ENCODE measurements at regions not wholly inside any gene's neighbourhood (a gene's known extent, or its start where the extent isn't known, plus 50 kb on each side); places are given as distances from the start of the nearest gene placed in this dataset.
"Not testable (repeated sequence)": the region's sequence is repeated elsewhere in the genome, so short reads cannot be mapped to it uniquely, and the experiment has no call there.

GRCh38 chr13:42373048-42373812 is 101.3 kb downstream of the AKAP11 start:
- peak in 1 of 2 experiments; percentile 41 for DNase-seq

GRCh38 chr13:42375663-42376062 is 103.7 kb downstream of the AKAP11 start:
- DNase-seq = no peak

DNA sequence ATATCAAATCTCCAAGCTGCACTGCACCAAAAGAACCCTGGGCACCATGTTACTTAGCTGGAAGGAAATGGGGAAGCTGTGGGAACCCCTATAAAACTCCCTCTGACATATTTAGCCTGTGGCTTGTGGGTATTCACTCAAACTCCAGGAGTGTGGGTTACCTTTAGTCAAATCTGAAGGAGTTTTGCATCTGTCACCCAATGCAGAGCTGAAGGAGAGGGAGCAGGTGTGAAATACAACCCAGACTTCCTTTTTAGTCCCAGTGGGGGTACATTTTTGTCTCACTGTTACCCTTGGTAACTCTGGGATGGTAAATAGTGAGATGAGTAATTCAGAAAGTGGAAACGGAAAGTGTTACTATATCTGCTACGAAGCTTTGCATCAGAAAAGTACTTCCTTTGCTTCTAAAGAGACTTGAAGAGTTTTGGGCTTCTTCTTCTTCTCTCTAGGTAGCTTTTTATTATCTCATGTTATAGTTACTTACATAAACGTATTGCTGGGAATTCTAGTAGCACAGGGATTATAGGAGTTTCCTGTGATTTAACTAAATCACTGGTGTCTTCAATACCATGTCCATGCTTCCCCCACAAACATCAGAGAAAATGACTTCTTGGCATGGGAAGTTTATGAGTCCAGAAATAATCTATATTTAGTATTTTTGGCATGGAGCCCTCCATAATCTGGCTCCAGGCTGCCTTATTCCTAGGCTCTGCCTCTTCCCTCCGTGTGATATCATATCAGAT is 105.9 kb downstream of the AKAP11 start:
- DNase-seq = no peak

DNA sequence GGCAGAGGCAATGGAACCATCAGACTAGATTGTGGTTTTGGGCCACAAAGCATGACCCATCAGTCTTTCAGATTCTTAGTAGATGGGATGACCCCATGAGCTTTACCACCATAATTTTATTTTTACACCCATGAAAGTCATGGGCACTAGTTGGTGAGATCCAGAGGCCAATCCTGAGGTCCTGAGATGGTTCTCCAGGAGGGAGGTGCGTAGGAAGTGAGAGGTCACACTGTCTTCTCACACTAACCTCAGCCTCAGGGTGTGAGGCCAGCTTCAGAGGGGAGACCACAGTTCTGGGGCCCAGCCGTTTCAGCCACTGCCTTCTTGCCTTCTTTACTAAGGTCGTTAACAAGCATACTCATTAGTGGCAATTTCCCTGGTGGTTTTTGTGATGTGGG is 106.4 kb downstream of the AKAP11 start:
- DNase-seq = peak in 1 of 2 experiments; percentile 47

DNA sequence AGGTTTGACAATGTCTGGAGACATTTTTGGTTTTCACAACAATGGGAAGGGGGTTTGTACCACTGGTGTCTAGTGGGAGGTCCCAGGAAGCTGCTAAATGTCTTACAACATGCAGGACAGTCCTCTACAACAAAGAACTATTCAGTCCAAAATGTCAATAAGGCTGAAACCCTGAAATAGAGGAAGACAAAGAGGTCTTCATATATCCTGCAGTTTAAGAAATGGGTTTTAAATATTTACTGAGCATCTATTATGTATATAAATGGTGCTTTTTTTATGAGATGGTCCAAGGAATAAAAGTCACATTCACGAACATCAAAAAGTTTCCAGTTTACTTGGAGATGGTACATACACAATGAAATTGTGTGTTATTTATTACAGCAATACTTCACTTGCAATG is 107.3 kb downstream of the AKAP11 start:
- DNase-seq = no peak

- DNase-seq = no peak
These were observed 108.6 kb downstream of the AKAP11 start for GRCh38 chr13:42380420-42381164.

DNA sequence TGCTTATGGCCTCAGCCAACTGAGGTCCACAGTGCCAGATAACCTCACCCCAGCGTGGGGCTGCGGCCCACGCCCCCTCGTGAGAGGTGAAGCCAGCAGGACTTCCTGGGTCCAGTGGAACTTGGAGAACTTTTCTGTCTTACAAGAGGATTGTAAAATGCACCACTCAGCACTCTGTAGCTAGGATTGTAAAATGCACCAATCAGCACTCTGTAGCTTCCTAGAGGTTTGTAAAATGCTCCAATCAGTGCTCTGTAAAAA is 109.1 kb downstream of the AKAP11 start:
- no peak for DNase-seq

- DNase-seq = not testable (repeated sequence)
These were observed 109.5 kb downstream of the AKAP11 start for GRCh38 chr13:42381426-42381825.

GRCh38 chr13:42383025-42383424 is 111.1 kb downstream of the AKAP11 start:
- no peak for DNase-seq

GRCh38 chr13:42384265-42384664 is 112.3 kb downstream of the AKAP11 start:
- no peak for DNase-seq

GRCh38 chr13:42388326-42388725 is 116.4 kb downstream of the AKAP11 start:
- no peak for DNase-seq

GRCh38 chr13:42389041-42389440 is 117.1 kb downstream of the AKAP11 start:
- DNase-seq = no peak

DNA sequence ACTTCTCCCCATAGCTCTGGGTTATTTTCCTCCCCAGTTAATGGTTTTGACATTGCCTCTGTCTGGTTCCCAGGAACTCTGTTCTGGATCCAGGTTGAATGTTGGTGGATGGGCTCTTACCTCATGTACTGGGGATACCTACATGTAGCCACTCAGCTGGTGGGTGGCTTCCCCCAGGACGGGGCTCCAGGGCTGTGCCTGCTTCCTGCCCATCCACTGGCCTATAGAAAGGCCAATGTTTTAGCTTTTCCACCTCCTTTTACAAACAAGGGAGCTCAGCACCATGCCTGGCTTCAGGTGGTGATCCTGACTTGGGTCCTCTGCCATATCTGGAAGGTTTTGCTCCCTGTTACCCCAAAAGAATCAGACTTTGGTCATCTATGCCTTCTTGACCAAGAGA is 120.2 kb downstream of the AKAP11 start:
- no peak for DNase-seq

DNA sequence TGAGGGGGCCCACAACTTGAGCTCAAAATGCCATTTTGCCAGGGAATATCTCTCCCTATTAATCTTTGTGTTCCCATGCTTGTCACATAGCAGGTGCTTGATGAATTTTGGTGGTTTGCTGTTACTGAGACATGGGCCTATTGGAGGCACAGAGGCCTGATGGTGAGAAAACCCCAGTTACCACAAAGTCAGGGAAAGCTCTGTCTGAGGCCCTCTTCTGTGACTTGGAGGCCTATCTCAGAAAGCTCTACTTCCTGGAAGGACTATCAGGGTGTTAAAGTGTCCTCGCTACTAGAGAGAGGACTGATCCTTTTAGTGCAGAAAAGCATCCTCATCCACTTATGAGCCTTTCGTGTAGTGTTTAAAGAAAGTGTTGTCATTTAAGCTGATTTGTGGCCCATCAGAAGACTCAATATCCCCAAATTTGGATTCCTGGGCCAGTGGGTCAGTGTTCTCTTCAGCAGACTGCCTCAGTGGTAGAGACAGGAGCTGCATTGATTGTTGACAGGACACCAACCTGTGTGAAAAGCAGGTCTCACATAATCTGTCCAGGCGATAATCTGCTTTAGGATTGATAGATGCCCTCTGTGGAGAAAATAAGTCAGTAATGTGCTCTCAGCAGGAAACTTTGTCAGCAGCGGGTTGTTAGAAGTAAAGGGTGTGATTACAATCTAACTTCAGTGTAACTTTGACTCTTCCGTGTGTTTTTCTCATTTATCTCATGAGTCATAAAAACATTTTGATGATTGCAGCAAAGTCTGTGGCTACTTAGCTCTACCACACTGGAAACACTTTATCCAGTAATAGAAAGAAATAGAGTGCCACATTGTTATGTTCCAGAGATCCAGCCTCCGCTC is 121.0 kb downstream of the AKAP11 start:
- DNase-seq = peak in 1 of 2 experiments; percentile 45

DNA sequence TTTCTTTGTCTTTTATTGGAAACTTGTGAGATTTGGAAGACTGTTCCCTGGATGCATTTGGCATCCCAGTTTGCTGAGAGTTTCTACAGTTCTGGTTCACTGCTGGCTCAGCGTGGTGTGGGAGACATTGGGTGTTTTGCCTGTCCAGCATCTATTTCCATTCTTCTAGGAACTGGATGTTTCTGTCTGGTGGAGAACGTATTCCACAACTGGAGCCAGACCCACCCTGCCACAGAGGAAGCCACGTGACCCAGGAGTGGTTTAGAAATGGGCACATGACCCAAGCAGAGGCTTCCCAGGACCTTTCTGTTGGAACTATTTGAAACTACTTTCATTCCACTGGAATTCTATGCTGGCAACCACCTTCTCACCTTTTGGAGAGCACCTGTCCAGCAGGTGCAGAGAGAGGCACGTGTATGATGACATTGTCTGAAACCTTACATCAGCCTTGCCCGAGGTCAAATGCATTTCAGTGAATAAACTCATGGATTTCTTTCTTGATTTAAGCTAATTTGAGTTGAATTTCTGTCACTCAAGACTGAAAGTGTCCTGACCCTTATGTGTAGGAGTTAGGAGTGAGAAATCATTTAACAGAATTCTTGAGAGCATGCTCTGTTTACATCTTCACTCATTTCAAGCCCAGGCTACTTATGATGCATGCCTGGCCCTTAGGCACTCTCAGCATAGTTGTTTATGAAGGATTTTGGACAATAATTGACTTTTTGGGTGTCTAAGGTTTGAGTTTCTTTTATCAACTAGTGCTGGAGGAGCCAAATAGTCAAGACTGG is 121.8 kb downstream of the AKAP11 start:
- no peak for DNase-seq

DNA sequence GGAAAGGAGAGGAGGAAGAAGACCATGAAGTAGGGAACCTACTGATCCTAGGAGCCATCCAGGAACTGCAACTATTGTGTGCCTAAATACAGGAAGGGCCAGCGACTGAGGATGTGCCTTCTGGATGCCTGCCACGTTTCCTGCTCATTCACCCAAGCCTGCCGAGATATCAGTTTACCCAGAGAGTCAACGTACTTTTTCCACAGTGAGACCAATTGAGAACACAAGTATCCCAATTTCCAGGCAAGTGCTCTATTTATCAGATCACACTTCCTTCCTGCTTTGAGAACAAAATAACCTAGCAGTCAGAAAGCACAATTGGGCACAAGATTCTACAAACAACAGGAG is 122.4 kb downstream of the AKAP11 start:
- DNase-seq = no peak

DNA sequence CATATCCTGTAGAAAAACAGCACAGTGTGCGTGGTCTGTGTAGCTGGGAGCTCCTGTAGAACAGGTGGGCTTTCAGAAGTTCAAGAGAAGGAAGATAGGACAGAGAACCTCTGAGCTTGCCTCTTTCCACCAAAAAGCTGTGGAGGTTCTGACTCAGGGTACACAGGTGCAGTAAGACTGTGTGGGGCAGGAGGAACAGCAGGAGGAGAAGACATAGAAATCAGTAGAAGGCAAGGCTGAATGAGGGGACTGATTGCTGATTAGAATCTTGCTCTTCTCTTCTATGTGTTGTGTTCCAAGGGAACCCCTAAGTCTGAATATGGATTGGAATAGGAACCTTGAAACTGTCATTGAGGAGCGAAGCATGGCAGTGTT is 122.7 kb downstream of the AKAP11 start:
- DNase-seq = no peak

GRCh38 chr13:42395086-42395821 is 123.3 kb downstream of the AKAP11 start:
- peak; percentile 52 to 55 for DNase-seq

- DNase-seq = peak; percentile 65 to 74
These were observed 124.5 kb downstream of the AKAP11 start for GRCh38 chr13:42396501-42396900.

- DNase-seq = no peak
These were observed 125.1 kb downstream of the AKAP11 start for GRCh38 chr13:42396901-42397655.

- no peak for DNase-seq
These were observed 126.6 kb downstream of the AKAP11 start for GRCh38 chr13:42398533-42398932.
